Effector CD4-positive, alpha-beta T cell (primary cell): ENCODE measurements at regions not wholly inside any gene's neighbourhood (a gene's known extent, or its start where the extent isn't known, plus 50 kb on each side); places are given as distances from the start of the nearest gene placed in this dataset.

Source experiments
- DNase-seq: peaks from one replicate; pipeline ENCODE4 v3.0.0-alpha.2; 2020

GRCh38 chr2:56444339-56444738, 260.5 kb downstream of the CCDC85A start:
- no peak for DNase-seq

DNA sequence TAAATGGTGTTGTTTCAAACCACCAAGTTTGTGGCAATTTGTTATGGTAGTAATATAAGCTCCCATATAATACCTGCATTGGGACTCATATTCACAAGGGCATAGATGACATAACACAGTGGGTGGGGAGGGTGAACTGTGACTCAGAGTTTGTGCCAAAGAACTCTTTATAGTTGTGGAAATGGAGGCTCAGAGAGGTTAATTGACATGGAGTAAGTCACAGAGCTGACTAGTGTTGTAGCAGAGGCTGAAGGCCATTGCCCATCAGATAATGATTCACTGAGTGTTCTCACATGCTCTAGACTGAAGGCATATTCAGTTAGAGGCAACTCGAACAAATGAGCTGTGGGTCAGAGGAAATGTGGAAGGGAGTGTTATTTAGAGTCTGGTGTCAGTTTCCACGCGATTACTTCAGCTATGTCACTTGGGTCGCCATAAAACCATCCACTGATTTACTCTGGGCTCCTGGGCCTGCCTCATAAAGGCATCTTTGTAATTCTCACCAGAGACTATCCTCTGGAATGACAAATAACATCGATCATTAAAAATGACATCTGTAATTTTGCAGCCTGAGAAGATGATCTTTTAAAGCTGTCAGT, 264.7 kb downstream of the CCDC85A start:
- no peak for DNase-seq

DNA sequence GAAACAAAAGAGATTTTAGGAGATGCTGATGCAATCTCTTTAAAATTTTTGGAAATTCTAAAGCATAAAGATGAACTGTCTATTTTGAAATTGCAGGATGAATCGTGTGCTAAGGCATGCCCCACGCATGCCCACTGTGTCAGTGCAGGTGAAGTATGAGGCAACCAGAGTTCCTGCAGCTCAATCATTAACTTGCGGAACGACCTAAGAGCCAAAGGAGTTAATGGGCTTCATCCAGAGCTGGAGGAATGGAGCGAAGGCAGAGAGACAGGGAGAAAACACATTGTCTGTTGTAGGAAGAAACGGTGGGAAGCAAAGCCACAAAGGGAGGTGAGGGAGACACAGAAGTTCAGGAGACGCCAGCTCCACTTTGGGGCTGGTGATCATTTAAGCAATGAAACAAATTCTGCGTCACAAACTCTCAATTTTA, 265.2 kb downstream of the CCDC85A start:
- DNase-seq = no peak

DNA sequence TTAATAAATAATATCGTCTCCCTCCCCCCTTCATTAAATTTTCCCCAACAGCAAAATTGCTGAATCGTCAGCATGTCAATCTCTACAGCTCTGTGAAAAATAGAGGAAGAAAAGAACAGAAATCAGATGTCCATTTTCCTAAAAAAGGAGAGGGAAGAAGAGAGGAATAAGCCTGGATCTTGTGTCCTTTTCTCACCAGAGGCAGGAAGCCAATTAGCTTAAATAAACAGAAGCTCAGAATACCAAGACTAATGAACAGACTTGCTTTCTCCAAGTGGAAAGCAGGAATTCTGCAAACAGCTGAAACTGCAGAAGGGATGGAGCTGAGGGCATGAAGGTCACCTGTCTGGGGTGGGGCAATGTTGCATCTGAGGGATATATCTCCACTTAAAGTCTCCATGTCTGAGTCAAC, 265.7 kb downstream of the CCDC85A start:
- DNase-seq = no peak

- DNase-seq = no peak
Measured at GRCh38 chr2:56450047-56450446, 266.3 kb downstream of the CCDC85A start.

GRCh38 chr2:56450772-56451171, 267.0 kb downstream of the CCDC85A start:
- no peak for DNase-seq

DNA sequence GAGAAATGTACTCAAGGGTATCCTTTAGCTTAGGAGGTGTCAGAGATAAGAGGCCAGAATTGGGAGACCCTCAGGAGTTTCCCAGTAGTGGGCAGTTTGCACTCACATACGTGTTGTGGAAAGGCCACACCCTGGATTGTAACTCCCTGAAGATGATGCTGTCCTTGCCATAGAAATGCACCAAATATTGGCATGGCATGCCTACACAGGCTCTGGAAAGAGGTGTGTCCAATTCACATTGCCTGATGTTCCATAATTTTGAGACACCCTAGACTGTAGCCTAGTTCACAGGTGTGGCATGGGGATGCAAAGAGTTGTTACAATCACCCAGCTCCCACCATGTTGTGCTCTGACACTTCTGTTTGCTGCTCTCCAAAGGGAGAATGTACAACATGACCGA, 271.9 kb downstream of the CCDC85A start:
- DNase-seq = no peak

- DNase-seq = no peak
Measured at GRCh38 chr2:56456791-56457190, 273.0 kb downstream of the CCDC85A start.

- no peak for DNase-seq
Measured at GRCh38 chr2:56460508-56460907, 276.7 kb downstream of the CCDC85A start.

DNA sequence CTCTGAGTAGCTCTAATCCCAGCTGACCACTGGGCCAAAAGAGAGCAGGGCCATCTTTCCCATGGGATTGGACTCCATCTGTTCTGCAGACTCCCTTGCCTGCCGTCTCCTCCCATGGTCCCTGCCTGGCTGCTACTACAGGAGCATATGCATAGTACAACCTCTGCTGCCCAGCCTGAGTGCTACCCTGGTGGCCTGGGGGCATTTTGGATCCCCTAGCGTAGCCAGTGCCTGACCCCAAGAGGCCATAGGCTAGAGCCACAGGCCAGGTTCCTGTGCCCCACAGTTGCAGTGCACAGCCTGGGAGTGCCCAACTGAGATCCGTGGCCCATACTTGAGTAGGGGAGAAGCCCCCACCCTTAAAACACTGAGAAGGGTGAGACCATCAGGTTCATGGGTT, 280.3 kb downstream of the CCDC85A start:
- DNase-seq = no peak

DNA sequence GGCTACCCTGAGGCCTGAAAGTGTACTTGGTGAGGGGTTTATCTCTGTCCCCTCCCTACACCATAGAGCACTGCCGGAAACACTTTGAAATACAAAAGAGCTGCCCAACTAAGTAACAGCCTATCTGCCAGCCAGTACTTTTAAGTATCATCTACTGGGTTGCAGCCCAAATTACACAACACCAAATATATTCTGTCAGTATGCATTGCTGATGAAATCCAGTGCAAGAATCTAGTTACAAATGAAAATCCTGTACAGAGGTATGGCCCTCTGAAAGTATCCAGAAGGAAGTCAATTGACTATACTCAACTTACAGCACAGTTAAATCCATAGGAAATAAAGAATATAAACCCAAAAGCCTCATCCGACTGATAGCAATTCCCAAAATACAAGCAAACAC, 280.8 kb downstream of the CCDC85A start:
- no peak for DNase-seq

DNA sequence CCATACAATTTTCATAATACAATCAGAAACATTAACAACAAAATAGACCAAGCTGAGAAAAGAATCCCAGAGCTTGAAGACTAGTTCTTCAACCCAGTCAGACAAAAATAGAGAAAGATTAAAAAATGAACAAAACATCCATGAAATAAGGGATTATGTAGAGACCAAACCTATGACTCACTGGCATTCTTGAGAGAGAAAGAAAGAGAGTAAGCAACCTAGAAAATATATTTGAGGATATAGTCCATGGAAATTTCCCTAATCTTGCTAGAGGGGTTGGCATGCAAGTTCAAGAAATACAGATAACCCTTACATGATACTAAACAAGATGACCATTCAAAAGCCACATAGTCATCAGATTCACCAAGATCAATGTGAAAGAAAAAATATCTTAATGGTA, 281.7 kb downstream of the CCDC85A start:
- no peak for DNase-seq

- DNase-seq = no peak
Measured at GRCh38 chr2:56473524-56473923, 289.7 kb downstream of the CCDC85A start.

DNA sequence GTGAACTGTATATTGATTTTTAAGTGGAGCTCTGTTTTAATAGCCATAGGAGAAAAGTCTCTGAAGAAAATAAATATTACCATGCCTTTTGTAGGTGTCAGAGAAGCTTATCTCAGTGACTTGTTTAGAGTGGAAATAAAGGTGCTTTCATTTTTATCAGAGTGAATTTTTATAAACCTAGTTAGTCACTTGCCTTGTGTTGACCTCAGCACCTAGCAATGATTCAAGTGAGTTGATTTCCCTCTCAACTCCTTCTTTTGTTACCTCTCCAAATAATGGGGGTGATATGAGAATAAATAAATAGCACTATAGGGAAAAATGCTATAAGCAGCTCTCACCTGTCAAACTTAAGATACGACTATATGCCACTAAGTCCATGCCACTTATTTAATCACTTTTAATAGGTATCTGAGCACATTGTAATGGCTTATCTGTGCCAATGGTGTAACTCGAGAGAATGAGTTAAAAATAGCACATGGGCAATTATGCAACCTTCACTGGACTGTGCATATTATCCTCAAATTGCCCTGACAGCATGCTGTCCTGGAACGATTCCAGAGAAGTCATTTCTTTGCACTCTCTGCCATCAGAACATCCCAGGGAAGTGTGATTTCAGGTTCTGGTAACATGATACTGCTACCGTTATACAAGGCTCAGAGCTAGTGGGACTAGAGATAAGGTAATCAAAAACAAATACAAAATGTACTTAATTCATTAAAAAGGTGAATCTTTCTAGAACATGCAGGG, 290.8 kb downstream of the CCDC85A start:
- no peak for DNase-seq

- no peak for DNase-seq
Measured at GRCh38 chr2:56475191-56475590, 291.4 kb downstream of the CCDC85A start.

GRCh38 chr2:56476509-56477071, 292.8 kb downstream of the CCDC85A start:
- DNase-seq = no peak

- DNase-seq = no peak
Measured at GRCh38 chr2:56478027-56478426, 294.2 kb downstream of the CCDC85A start.

DNA sequence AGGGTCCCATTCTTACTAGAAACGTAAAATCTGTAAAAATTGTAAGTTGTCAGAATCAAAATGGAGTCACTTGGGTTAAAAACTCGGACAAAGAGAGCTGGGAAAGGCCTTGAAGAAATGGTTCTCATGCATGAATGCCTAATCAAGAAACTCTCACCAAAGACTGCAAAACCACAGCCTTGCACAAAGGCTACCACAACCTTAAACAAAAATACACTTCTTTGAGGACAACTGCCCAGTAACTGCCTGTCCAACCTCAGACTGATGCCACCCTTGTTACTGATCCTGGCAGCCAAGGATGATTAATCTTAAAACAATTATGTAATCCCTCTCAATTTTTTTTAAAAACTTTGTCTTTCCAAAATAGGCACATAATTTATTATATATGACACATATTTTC, 299.3 kb downstream of the CCDC85A start:
- DNase-seq = no peak

GRCh38 chr2:56484906-56485305, 301.1 kb downstream of the CCDC85A start:
- no peak for DNase-seq

DNA sequence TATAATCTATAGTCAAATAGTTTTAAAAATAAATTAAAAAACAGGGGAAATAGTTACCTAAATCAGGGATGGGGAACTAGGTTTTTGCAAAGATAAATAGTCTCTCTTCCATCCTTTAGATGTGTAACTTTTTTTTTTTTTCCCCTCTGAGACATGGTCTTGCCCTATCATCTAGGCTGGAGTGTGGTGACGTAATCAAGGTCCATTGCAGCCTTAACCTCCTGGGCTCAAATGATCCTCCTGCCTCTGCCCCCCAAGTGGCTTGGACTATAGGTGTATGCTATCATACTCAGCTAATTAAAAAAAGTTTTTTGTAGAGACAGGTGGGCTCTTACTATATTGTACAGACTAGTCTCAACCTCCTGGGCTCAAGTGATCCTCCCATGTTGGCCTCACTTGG, 316.5 kb downstream of the CCDC85A start:
- no peak for DNase-seq

DNA sequence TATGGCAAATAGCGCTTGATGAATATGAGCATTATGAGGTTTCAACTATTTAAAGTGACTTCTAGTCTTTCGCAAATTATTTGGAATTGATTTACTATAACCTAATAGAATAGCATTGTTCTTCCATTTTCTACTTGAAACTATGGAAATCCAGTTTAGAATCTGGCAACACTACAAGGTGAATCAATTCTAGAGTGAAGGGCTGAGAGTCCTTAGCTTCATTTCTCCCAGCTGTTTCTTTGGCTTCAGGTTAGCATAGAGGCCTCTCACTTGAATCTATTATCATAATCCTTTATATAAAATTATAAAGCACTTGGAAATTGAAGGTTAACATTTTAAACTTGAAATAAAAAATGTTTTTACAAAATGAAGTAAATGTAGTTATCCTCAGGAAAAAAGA, 318.8 kb downstream of the CCDC85A start:
- DNase-seq = no peak

DNA sequence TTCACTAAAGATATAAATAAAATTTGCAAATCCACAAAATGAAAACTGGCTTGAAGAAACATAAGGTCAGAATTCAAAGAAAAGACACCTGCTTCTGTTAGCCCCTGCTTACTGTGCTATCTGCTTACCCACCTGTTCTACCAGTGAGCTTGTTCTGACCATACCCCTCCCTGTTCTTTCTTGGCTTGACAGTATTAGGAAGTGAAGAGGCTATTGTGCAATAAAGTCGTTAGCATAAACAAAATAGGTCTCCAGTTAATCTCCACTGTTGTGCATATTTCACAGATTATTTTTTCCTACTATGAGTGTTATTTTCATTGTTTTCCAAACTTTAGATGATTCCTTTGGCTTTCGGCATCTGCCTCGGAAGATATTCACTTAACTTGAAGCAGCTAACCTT, 322.1 kb downstream of the CCDC85A start:
- no peak for DNase-seq

- DNase-seq = no peak
Measured at GRCh38 chr2:56508662-56509061, 324.9 kb downstream of the CCDC85A start.

DNA sequence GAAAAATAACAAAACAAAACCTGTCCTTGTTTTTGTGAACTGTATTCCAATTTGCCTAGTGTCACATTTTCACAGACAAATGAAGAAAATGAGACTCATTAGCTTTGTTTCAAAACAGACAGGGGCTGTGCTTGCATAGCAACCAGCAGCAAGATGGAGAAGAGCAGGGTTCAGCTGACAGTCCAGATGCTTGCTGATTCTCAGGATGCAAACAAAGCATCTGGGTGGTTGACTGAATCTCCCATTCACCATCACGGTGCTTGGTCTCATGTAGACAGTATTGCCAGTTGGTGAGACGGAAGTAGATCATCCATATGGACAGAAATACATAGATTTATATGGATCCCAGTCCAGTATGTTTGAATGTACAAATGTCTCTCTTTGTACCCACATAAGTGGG, 326.8 kb downstream of the CCDC85A start:
- no peak for DNase-seq

- DNase-seq = no peak
Measured at GRCh38 chr2:56515399-56515798, 331.6 kb downstream of the CCDC85A start.
